ENCODE measurements at regions not wholly inside any gene's neighbourhood (a gene's known extent, or its start where the extent isn't known, plus 50 kb on each side); places are given as distances from the start of the nearest gene placed in this dataset.

DNA sequence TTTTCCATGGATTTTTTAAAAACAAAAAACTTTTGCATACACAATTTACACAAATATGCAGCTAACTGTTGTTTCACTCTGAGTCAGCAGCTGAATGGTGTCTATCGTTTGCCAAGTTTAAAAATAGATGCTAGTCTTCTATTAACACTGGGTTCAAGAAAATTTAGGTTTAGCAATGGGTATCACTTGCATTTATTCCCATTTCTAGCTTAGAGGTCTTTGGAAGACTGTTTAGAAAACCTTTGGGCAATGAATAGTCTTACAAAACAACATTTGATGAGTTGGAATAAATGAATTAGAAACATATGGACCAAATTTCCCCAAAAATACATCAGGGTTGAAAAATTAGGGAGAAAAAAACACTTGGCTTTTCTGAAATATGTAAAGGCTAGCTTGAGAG is 165.8 kb downstream of the LYPLAL1 start:
- no peak overlapping the region for H3K27ac ChIP-seq (ENCODE audit: low read length)

DNA sequence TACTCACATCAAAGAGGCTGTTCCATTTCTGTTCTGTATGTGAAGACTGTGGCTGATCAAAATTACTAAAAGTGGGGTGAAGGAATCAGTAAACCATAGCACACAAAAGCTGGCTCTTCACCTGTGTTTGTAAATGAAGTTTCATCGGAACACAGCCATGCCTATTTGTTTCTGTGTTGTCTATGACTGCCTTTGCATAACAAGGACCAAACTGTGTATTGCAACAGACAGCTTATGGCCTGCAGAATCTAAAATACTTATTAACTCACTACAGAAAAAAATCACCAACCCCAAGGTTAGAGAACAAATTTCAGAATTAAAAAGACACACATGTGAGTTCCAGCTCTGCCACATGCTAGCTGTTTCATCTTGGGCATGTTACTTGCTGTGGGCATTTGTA is 163.9 kb downstream of the LYPLAL1 start:
- H3K27ac ChIP-seq (ENCODE audit: low read length): no peak overlapping the region
- no peaks in the 10 kb centered on the region for H3K36me3 ChIP-seq (ENCODE audit: insufficient read depth, low read depth, low read length)
- H3K27me3 ChIP-seq (ENCODE audit: insufficient read depth, low read length): no peaks in the 10 kb centered on the region
- no peak overlapping the region for H3K4me3 ChIP-seq (ENCODE audit: low read length)
- H3K9ac ChIP-seq (ENCODE audit: low read depth, low read length): no peak overlapping the region
- H3K4me1 ChIP-seq (ENCODE audit: insufficient read depth, low read length): peaks cover 2% of the 10 kb centered on the region; the same call in 1 of the 2 replicates
- no peaks in the 10 kb centered on the region for H3K9me3 ChIP-seq (ENCODE audit: insufficient read depth, low read depth, low read length)

More for the DNA sequence above, 165.8 kb downstream of the LYPLAL1 start:
- Histone ChIP-seq H3K9me3 (ENCODE audit: insufficient read depth, low read depth, low read length) (no peaks in the 10 kb centered on the region), H3K4me3 (ENCODE audit: low read length) (no peak overlapping the region), H3K36me3 (ENCODE audit: insufficient read depth, low read depth, low read length) (no peaks in the 10 kb centered on the region), H3K4me1 (ENCODE audit: insufficient read depth, low read length) (peaks cover 2% of the 10 kb centered on the region; the same call in 1 of the 2 replicates), H3K27me3 (ENCODE audit: insufficient read depth, low read length) (no peaks in the 10 kb centered on the region), H3K9ac (ENCODE audit: low read depth, low read length) (no peak overlapping the region)

DNA sequence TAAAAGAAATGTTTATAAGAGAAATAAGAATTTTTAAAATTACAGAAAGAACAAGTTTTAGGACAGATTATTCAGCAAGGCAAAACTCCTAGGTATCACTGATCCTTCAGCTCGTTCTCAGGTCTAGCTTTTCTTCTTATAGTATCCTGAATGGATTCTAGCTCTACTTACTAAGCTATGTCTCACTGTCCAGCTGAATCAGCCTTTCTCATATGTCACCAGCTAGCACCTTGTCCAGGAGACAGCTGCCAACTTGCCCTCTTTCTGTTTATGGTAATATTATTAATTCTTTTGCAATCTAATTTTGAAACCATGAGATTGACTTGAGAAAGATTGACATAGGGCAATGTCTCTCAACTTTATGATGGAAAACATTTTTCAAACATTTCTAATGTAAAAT is 159.9 kb downstream of the LYPLAL1 start:
- no peak overlapping the region for H3K27ac ChIP-seq (ENCODE audit: low read length)
- no peaks in the 10 kb centered on the region for H3K27me3 ChIP-seq (ENCODE audit: insufficient read depth, low read length)
- no peaks in the 10 kb centered on the region for H3K9me3 ChIP-seq (ENCODE audit: insufficient read depth, low read depth, low read length)
- H3K4me3 ChIP-seq (ENCODE audit: low read length): no peak overlapping the region
- H3K36me3 ChIP-seq (ENCODE audit: insufficient read depth, low read depth, low read length): no peaks in the 10 kb centered on the region
- H3K9ac ChIP-seq (ENCODE audit: low read depth, low read length): no peak overlapping the region
- peaks cover 2% of the 10 kb centered on the region; the same call in 1 of the 2 replicates for H3K4me1 ChIP-seq (ENCODE audit: insufficient read depth, low read length)

DNA sequence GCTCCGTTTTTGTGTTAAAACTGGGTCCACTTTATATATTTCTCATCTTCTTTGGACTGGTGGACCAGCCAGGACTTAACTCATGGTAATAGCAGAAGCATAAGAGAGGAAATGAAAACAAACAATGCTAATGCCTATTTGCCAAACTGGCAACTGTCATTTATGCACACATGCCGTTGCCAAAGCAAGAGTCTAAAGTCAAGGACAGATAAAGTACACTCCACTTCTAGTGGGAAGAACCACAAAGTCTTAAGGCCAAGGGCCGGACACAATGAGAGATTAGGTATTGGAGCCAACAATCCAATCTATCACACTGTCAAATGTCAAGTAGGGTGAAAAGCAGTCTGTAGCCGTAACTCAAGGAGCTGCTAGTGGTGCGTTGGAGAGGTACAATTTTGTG is 157.7 kb downstream of the LYPLAL1 start:
- Histone ChIP-seq H3K27ac (ENCODE audit: low read length) (no peak overlapping the region), H3K9ac (ENCODE audit: low read depth, low read length) (no peak overlapping the region), H3K27me3 (ENCODE audit: insufficient read depth, low read length) (no peaks in the 10 kb centered on the region), H3K4me3 (ENCODE audit: low read length) (no peak overlapping the region), H3K4me1 (ENCODE audit: insufficient read depth, low read length) (no peaks in the 10 kb centered on the region), H3K9me3 (ENCODE audit: insufficient read depth, low read depth, low read length) (no peaks in the 10 kb centered on the region), H3K36me3 (ENCODE audit: insufficient read depth, low read depth, low read length) (no peaks in the 10 kb centered on the region)

DNA sequence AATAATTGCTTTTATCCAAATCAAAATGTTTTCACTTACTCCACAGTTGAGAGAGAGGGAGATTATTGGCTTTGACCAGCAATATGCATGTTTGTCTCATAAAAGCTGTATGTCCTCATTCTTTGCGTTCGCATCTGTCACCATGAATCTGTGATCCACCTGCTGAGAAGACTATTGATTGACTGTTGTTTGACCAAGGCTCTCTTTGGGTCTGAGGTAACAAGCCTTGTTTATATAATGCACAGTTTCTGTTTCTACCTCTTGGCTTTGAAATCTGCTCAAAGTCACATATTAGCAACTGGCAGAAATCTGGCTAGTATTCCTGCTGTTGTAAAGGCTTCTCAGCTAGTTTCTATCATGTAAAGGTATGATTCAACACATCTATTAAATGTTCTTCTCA is 157.0 kb downstream of the LYPLAL1 start:
- H3K27ac ChIP-seq (ENCODE audit: low read length): no peak overlapping the region
- H3K27me3 ChIP-seq (ENCODE audit: insufficient read depth, low read length): no peaks in the 10 kb centered on the region
- no peak overlapping the region for H3K4me3 ChIP-seq (ENCODE audit: low read length)
- no peaks in the 10 kb centered on the region for H3K4me1 ChIP-seq (ENCODE audit: insufficient read depth, low read length)
- H3K36me3 ChIP-seq (ENCODE audit: insufficient read depth, low read depth, low read length): no peaks in the 10 kb centered on the region
- no peak overlapping the region for H3K9ac ChIP-seq (ENCODE audit: low read depth, low read length)
- H3K9me3 ChIP-seq (ENCODE audit: insufficient read depth, low read depth, low read length): no peaks in the 10 kb centered on the region

DNA sequence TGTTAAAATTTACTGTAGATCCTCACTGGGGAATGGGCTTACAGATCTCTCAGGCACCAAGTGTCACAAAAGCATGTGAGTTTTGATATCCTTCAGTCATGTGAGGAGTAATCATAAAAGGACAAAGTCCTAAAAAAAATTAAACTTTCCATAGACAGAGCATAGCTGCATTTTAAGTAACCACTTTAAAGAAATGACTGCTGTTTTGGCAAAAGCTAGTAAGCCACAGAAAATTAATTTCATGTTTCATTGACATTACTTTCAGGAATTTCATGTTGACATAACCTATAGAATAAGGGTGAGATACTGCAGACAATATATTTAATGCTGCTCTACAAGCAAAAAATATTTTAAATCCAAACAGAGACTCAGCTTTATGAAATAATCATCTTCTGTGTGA is 156.3 kb downstream of the LYPLAL1 start:
- Histone ChIP-seq H3K27ac (ENCODE audit: low read length) (no peak overlapping the region), H3K27me3 (ENCODE audit: insufficient read depth, low read length) (no peaks in the 10 kb centered on the region), H3K4me3 (ENCODE audit: low read length) (no peak overlapping the region), H3K9ac (ENCODE audit: low read depth, low read length) (no peak overlapping the region), H3K36me3 (ENCODE audit: insufficient read depth, low read depth, low read length) (no peaks in the 10 kb centered on the region), H3K4me1 (ENCODE audit: insufficient read depth, low read length) (no peaks in the 10 kb centered on the region), H3K9me3 (ENCODE audit: insufficient read depth, low read depth, low read length) (no peaks in the 10 kb centered on the region)

DNA sequence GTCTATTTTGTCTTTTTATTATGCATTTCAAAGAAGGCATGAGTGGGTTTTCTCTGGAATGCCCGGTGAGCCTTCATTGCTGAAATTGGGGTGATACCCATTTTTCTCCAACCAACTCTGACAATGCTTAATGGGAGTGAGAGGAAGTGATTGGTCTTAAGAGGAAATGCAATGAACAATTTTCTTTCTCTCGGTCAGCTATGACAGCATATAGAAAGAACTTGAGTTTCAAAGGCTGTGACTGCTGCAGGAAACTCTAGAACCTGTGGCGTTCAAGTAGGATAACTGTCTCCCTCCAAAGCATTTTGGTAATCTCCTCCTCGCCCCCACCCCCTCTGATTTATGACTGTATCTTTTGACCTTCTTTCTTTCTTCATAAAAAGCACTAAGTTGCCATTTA is 155.9 kb downstream of the LYPLAL1 start:
- no peaks in the 10 kb centered on the region for H3K4me1 ChIP-seq (ENCODE audit: insufficient read depth, low read length)
- no peaks in the 10 kb centered on the region for H3K36me3 ChIP-seq (ENCODE audit: insufficient read depth, low read depth, low read length)
- no peak overlapping the region for H3K4me3 ChIP-seq (ENCODE audit: low read length)
- no peaks in the 10 kb centered on the region for H3K27me3 ChIP-seq (ENCODE audit: insufficient read depth, low read length)
- H3K9me3 ChIP-seq (ENCODE audit: insufficient read depth, low read depth, low read length): no peaks in the 10 kb centered on the region
- no peak overlapping the region for H3K27ac ChIP-seq (ENCODE audit: low read length)
- H3K9ac ChIP-seq (ENCODE audit: low read depth, low read length): no peak overlapping the region

DNA sequence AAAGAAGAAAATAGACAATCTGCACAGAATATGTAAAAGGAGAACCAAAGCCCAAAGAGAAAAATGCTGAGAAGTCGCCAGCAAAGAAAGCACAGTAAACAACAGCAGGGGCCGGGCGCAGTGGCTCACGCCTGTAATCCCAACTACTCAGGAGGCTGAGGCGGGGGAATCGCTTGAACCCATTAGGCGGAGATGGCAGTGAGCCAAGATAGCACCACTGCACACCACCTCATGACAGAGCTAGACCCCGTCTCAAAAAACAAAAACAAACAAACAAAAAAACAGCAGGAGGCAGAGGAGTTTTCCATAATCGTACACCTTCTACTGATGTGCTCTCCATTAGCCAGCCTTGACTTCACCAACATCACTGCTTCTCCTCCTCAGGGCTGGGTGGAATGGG is 153.2 kb downstream of the LYPLAL1 start:
- no peaks in the 10 kb centered on the region for H3K36me3 ChIP-seq (ENCODE audit: insufficient read depth, low read depth, low read length)
- no peak overlapping the region for H3K9ac ChIP-seq (ENCODE audit: low read depth, low read length)
- no peaks in the 10 kb centered on the region for H3K4me1 ChIP-seq (ENCODE audit: insufficient read depth, low read length)
- no peak overlapping the region for H3K27ac ChIP-seq (ENCODE audit: low read length)
- H3K27me3 ChIP-seq (ENCODE audit: insufficient read depth, low read length): no peaks in the 10 kb centered on the region
- H3K4me3 ChIP-seq (ENCODE audit: low read length): no peak overlapping the region
- H3K9me3 ChIP-seq (ENCODE audit: insufficient read depth, low read depth, low read length): no peaks in the 10 kb centered on the region

DNA sequence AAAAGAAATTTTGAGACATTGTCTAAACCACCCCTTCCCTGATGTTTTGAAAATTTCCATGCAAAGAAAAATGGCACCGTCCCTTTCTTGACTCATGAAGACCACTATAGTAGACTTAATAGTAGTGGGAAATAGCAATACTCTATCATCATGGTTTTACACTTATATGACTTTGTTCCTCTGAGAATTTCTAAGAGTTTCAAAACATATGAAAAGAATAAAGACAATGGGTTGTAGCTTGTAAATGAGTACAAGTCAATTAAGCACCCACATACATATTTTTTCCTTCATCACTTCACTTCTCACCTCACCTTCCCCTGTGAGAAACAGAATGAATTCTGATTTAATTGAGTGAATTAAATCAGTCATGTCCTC is 151.7 kb downstream of the LYPLAL1 start:
- Histone ChIP-seq H3K9me3 (ENCODE audit: insufficient read depth, low read depth, low read length) (no peaks in the 10 kb centered on the region), H3K27me3 (ENCODE audit: insufficient read depth, low read length) (no peaks in the 10 kb centered on the region), H3K36me3 (ENCODE audit: insufficient read depth, low read depth, low read length) (no peaks in the 10 kb centered on the region), H3K27ac (ENCODE audit: low read length) (no peak overlapping the region), H3K4me3 (ENCODE audit: low read length) (no peak overlapping the region), H3K9ac (ENCODE audit: low read depth, low read length) (no peak overlapping the region), H3K4me1 (ENCODE audit: insufficient read depth, low read length) (no peaks in the 10 kb centered on the region)

DNA sequence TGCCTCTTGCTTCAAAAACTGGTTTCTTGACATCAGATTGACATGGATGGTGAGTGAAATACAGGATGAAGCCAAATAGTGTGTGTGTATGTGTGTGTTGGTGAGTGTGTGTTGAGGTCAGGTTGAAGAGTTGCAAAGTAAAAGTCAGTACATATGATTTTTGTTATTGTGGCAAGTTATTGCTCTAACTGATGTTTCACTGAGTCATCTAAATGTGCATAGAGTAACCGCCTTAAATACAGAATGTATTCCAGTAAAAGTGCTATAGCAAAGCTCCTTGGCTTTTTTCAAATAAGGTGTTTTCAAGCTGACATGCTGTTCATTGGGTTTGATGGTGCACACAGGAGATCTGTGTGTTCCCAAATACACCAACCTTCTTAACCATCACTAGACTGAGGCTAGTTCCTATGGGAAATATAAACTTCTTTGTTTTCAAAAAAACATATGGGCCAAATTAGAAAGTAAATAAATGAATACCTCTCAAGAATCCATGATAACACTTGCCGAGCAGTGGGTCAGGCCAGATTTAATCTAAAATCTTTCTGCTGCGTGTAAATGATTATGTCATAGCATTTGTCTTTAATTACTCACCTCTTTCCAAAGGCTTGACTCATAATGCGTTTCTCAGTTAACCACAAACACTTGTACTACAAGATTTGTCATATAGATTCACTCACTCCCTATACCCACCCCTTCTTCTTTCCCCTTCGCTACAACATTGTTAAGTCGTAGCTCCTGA is 151.1 kb downstream of the LYPLAL1 start:
- no peaks in the 10 kb centered on the region for H3K9me3 ChIP-seq (ENCODE audit: insufficient read depth, low read depth, low read length)
- H3K4me3 ChIP-seq (ENCODE audit: low read length): no peak overlapping the region
- no peak overlapping the region for H3K9ac ChIP-seq (ENCODE audit: low read depth, low read length)
- H3K27ac ChIP-seq (ENCODE audit: low read length): no peak overlapping the region
- H3K4me1 ChIP-seq (ENCODE audit: insufficient read depth, low read length): no peaks in the 10 kb centered on the region
- H3K27me3 ChIP-seq (ENCODE audit: insufficient read depth, low read length): no peaks in the 10 kb centered on the region
- no peaks in the 10 kb centered on the region for H3K36me3 ChIP-seq (ENCODE audit: insufficient read depth, low read depth, low read length)

DNA sequence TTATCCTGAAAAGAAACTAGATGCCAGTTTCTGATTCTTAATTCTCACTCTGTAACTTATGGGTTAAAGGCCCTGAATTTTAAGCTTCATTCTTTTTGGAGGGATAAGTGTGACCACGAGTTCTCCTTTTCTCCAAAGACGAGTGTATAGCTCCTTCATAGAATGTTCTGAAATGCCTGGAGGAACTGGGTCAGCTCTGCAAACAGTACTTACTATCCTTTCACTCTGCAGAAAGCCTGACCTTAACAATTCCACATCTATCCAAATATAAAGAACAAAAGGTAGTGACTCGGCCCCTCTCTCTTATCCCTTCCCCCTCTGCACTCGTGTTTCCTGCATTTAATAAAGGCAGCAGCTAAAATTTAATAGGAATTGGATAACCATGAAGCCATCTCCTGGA is 150.5 kb downstream of the LYPLAL1 start:
- Histone ChIP-seq H3K27me3 (ENCODE audit: insufficient read depth, low read length) (no peaks in the 10 kb centered on the region), H3K9ac (ENCODE audit: low read depth, low read length) (no peak overlapping the region)

DNA sequence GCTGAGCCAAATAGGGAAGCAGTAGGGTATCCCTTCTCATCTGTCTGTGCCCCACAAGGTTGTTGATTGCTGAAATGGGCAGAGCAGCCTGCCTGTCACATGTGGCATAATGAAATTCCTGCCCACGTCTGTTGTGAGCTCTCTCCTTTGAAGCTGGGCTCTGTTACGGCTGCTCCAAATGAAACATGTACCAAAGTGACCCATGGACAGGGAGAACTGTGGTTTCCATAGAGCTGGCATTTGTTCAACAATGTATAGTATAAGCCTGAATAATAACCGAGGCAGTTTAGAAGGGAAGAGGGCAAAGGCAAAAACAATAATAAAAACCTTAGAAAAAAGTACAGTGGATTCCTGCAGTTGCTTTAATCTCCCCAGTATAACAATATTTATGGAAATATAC is 149.7 kb downstream of the LYPLAL1 start:
- Histone ChIP-seq H3K27me3 (ENCODE audit: insufficient read depth, low read length) (no peaks in the 10 kb centered on the region), H3K4me1 (ENCODE audit: insufficient read depth, low read length) (no peaks in the 10 kb centered on the region), H3K27ac (ENCODE audit: low read length) (no peak overlapping the region), H3K36me3 (ENCODE audit: insufficient read depth, low read depth, low read length) (no peaks in the 10 kb centered on the region), H3K4me3 (ENCODE audit: low read length) (no peak overlapping the region), H3K9me3 (ENCODE audit: insufficient read depth, low read depth, low read length) (no peaks in the 10 kb centered on the region), H3K9ac (ENCODE audit: low read depth, low read length) (no peak overlapping the region)

More for the DNA sequence above, 150.5 kb downstream of the LYPLAL1 start:
- Histone ChIP-seq H3K9me3 (ENCODE audit: insufficient read depth, low read depth, low read length) (no peaks in the 10 kb centered on the region), H3K27ac (ENCODE audit: low read length) (no peak overlapping the region), H3K4me3 (ENCODE audit: low read length) (no peak overlapping the region), H3K4me1 (ENCODE audit: insufficient read depth, low read length) (no peaks in the 10 kb centered on the region), H3K36me3 (ENCODE audit: insufficient read depth, low read depth, low read length) (no peaks in the 10 kb centered on the region)

All from iPS-20b (cell line).